ENCODE measurements at regions not wholly inside any gene's neighbourhood (a gene's known extent, or its start where the extent isn't known, plus 50 kb on each side); places are given as distances from the start of the nearest gene placed in this dataset.

GRCh38 chr10:131575877-131576276 is 264.4 kb upstream of the TCERG1L start:
- H3K4me3 ChIP-seq (ENCODE audit: low read depth, low read length) = no peak overlapping the region
- CTCF ChIA-PET = no interaction called here

GRCh38 chr10:131576341-131577177 is 265.0 kb upstream of the TCERG1L start:
- H3K27me3 ChIP-seq (ENCODE audit: control insufficient read depth, insufficient read depth, low read length) = no peaks in the 10 kb centered on the region
- ChIA-PET CTCF (no interaction called here), POLR2A (no interaction called here)
- no peaks in the 10 kb centered on the region for H3K36me3 ChIP-seq (ENCODE audit: control insufficient read depth, insufficient read depth, low read length)
- no peak overlapping the region for H3K4me3 ChIP-seq (ENCODE audit: low read depth, low read length)
- DNase-seq (ENCODE audit: low read depth) = no peak
- no peak for TF ChIP-seq CTCF (IDR thresholded peaks at IDR 0.05; ENCODE audit: insufficient read depth, low read depth, low read length)

More at GRCh38 chr10:131575877-131576276, 264.4 kb upstream of the TCERG1L start:
- DNase-seq (ENCODE audit: low read depth) = no peak
- no peaks in the 10 kb centered on the region for H3K36me3 ChIP-seq (ENCODE audit: control insufficient read depth, insufficient read depth, low read length)
- no peak for TF ChIP-seq CTCF (IDR thresholded peaks at IDR 0.05; ENCODE audit: insufficient read depth, low read depth, low read length)
- no peaks in the 10 kb centered on the region for H3K27me3 ChIP-seq (ENCODE audit: control insufficient read depth, insufficient read depth, low read length)
- POLR2A ChIA-PET = no interaction called here

GRCh38 chr10:131577178-131577555 is 265.6 kb upstream of the TCERG1L start:
- H3K27me3 ChIP-seq (ENCODE audit: control insufficient read depth, insufficient read depth, low read length) = no peaks in the 10 kb centered on the region
- H3K4me3 ChIP-seq (ENCODE audit: low read depth, low read length) = no peak overlapping the region
- no peaks in the 10 kb centered on the region for H3K36me3 ChIP-seq (ENCODE audit: control insufficient read depth, insufficient read depth, low read length)
- POLR2A ChIA-PET = no interaction called here
- CTCF ChIA-PET = no interaction called here
- no peak for DNase-seq (ENCODE audit: low read depth)
- TF ChIP-seq CTCF (IDR thresholded peaks at IDR 0.05; ENCODE audit: insufficient read depth, low read depth, low read length) = no peak

- H3K36me3 ChIP-seq (ENCODE audit: control insufficient read depth, insufficient read depth, low read length) = no peaks in the 10 kb centered on the region
Measured at GRCh38 chr10:131577786-131578471, 266.4 kb upstream of the TCERG1L start.

More at GRCh38 chr10:131577786-131578471, 266.4 kb upstream of the TCERG1L start:
- no peak for TF ChIP-seq CTCF (IDR thresholded peaks at IDR 0.05; ENCODE audit: insufficient read depth, low read depth, low read length)
- ChIA-PET CTCF (interaction anchor here (0.8 kb wide), 1 partner anchor 20 kb away, joined by 3 read pairs; no protein-coding TSS in a partner anchor), POLR2A (no interaction called here)
- Histone ChIP-seq H3K27me3 (ENCODE audit: control insufficient read depth, insufficient read depth, low read length) (no peaks in the 10 kb centered on the region), H3K4me3 (ENCODE audit: low read depth, low read length) (no peak overlapping the region)
- DNase-seq (ENCODE audit: low read depth) = no peak
